GM12891 (cell line): ENCODE measurements at regions not wholly inside any gene's neighbourhood (a gene's known extent, or its start where the extent isn't known, plus 50 kb on each side); places are given as distances from the start of the nearest gene placed in this dataset.

Experiments used
- POLR2A ChIP-seq: IDR thresholded peaks from 2 replicates; pipeline ENCODE4 v1.6.1; 2011; ENCODE audit warnings: low read depth, low read length, control low read depth
- POLR2AphosphoS5 ChIP-seq: IDR thresholded peaks from 2 replicates; pipeline ENCODE4 v1.6.1; 2011; ENCODE audit warnings: low read depth, low read length, control low read depth
- SPI1 ChIP-seq: IDR thresholded peaks from 2 replicates; pipeline ENCODE4 v1.6.1; 2011; ENCODE audit warnings: low read depth, low read length, control low read depth

DNA sequence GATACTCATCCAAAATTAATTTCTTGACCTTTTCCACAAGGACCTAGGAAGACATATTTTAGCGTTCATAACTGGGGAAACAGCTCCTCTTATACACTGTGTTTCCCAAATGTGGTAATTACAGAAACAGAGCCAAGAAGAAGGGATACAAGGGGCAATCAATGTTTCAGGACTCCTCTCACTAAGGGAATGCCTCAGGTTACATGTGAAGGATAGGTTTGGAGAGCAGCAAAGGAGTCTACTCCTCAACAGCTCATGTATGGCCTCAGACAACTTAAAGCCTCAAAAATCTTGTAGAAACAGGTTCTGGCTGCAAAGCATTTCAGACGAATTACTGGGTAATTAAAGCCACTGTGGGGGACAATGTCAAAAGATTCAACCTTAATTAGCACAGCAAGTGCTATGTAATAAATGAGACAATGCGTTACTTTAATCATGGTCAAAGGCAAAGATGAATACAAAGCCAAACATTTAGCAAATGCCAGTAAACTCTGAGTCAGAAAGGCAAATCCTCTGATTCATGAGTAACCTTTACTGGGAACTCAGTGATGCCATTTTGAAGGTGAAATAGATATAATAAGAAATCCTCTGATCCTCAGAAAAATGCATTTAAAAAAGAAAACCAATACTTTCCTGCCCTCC is 1111.2 kb downstream of the TUSC7 start:
- no peak for TF ChIP-seq SPI1
- no peak for TF ChIP-seq POLR2A
- no peak for TF ChIP-seq POLR2AphosphoS5
